HL-60 (cell line): ENCODE measurements at regions not wholly inside any gene's neighbourhood (a gene's known extent, or its start where the extent isn't known, plus 50 kb on each side); places are given as distances from the start of the nearest gene placed in this dataset.

Experiments
- DNase-seq, 2 experiments: peaks; one replicate each; pipeline ENCODE4 v3.0.0-alpha.2; 2010 to 2020; ENCODE audit warnings: low read depth in 1 of 2, low spot score in 1 of 2
- H3K27ac ChIP-seq: fragments of 250-450 bp; sonication (Bioruptor Pico); replicated peaks from 2 replicates; pipeline ENCODE4 v1.5.1; 2020; ENCODE audit warnings: mild to moderate bottlenecking, moderate library complexity
- H3K27me3 ChIP-seq: fragments of 250-450 bp; sonication (Bioruptor Pico); 2 replicates; pipeline ENCODE4 v1.5.1; 2021; ENCODE audit warnings: mild to moderate bottlenecking, moderate library complexity; ENCODE audit not compliant: insufficient read depth, poor library complexity, severe bottlenecking
- H3K4me3 ChIP-seq: replicated peaks from 2 replicates; pipeline ENCODE4 v1.5.1; 2011; ENCODE audit warnings: mild to moderate bottlenecking, control low read depth, low read length; ENCODE audit not compliant: insufficient read depth
- GABPA ChIP-seq: IDR thresholded peaks from 2 replicates; pipeline ENCODE4 v1.6.1; 2012; ENCODE audit warnings: low read depth
- POLR2AphosphoS5 ChIP-seq: IDR thresholded peaks from 2 replicates; pipeline ENCODE4 v1.6.1; 2012; ENCODE audit warnings: low read depth
- SPI1 ChIP-seq: IDR thresholded peaks from 2 replicates; pipeline ENCODE4 v1.6.1; 2012; ENCODE audit warnings: low read depth, mild to moderate bottlenecking, borderline replicate concordance
- TF ChIP-seq, protein P1 (sequence below): IDR thresholded peaks from 2 replicates; pipeline ENCODE4 v1.6.1; 2012; ENCODE audit warnings: low read depth; ENCODE audit not compliant: insufficient replicate concordance
- TF ChIP-seq, protein P2 (sequence below): IDR thresholded peaks from one replicate; pipeline ENCODE4 v1.5.1; 2011; ENCODE audit warnings: low read length, control low read depth, inconsistent platforms; ENCODE audit not compliant: insufficient read depth

DNA sequence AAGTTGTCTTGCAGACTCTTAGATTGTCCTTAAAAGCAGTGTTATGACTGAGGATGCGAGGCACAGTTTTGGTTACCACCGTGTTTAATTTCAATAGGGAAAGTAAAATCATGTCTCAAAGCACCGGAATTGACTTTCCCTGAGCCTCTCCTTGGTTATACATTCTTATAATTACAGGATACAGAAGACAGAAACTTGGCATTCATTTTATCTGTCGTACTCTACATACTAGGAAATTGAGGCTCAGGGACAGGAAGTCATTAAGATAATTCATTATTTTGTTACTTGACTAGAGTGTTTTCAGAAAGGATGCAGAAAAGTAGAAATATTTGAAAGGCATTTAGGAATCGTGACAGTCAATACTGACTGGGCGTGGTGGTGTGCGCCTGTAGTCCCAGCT lies 54.0 kb upstream of the SPATA31D4 start:
- no peak for DNase-seq
- Histone ChIP-seq H3K4me3 (no peak overlapping the region), H3K27ac (no peak overlapping the region), H3K27me3 (no peaks in the 10 kb centered on the region)
- TF ChIP-seq, protein P1, sequence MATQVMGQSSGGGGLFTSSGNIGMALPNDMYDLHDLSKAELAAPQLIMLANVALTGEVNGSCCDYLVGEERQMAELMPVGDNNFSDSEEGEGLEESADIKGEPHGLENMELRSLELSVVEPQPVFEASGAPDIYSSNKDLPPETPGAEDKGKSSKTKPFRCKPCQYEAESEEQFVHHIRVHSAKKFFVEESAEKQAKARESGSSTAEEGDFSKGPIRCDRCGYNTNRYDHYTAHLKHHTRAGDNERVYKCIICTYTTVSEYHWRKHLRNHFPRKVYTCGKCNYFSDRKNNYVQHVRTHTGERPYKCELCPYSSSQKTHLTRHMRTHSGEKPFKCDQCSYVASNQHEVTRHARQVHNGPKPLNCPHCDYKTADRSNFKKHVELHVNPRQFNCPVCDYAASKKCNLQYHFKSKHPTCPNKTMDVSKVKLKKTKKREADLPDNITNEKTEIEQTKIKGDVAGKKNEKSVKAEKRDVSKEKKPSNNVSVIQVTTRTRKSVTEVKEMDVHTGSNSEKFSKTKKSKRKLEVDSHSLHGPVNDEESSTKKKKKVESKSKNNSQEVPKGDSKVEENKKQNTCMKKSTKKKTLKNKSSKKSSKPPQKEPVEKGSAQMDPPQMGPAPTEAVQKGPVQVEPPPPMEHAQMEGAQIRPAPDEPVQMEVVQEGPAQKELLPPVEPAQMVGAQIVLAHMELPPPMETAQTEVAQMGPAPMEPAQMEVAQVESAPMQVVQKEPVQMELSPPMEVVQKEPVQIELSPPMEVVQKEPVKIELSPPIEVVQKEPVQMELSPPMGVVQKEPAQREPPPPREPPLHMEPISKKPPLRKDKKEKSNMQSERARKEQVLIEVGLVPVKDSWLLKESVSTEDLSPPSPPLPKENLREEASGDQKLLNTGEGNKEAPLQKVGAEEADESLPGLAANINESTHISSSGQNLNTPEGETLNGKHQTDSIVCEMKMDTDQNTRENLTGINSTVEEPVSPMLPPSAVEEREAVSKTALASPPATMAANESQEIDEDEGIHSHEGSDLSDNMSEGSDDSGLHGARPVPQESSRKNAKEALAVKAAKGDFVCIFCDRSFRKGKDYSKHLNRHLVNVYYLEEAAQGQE, result no peak
- TF ChIP-seq GABPA (no peak), POLR2AphosphoS5 (no peak), SPI1 (no peak)
- TF ChIP-seq, protein P2, sequence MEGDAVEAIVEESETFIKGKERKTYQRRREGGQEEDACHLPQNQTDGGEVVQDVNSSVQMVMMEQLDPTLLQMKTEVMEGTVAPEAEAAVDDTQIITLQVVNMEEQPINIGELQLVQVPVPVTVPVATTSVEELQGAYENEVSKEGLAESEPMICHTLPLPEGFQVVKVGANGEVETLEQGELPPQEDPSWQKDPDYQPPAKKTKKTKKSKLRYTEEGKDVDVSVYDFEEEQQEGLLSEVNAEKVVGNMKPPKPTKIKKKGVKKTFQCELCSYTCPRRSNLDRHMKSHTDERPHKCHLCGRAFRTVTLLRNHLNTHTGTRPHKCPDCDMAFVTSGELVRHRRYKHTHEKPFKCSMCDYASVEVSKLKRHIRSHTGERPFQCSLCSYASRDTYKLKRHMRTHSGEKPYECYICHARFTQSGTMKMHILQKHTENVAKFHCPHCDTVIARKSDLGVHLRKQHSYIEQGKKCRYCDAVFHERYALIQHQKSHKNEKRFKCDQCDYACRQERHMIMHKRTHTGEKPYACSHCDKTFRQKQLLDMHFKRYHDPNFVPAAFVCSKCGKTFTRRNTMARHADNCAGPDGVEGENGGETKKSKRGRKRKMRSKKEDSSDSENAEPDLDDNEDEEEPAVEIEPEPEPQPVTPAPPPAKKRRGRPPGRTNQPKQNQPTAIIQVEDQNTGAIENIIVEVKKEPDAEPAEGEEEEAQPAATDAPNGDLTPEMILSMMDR, result no peak

DNA sequence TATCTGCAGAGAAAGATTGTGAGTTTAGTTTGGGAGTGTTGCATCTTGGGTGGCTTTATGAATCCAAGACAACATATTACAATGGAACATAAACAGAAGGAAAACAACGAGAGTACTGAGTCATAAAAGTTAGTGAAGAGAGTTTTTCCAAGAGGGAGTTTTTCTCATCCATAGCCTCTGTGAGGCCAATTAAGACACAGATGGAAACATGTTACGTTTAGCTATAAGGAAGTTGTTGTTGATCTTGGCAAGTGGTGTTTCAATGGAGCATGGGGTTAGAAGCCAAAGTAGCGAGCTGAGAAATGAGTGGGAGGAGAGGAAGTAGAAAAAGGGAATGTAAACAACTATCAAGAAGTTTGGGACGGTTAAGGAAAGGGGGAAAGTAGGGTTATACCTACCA lies 53.3 kb upstream of the SPATA31D4 start:
- no peak for DNase-seq
- Histone ChIP-seq H3K4me3 (no peak overlapping the region), H3K27ac (no peak overlapping the region), H3K27me3 (no peaks in the 10 kb centered on the region)
- TF ChIP-seq, protein P2, result no peak
- TF ChIP-seq SPI1, result no peak
- no peak for TF ChIP-seq GABPA
- TF ChIP-seq, protein P1, result no peak
- TF ChIP-seq POLR2AphosphoS5, result no peak

DNA sequence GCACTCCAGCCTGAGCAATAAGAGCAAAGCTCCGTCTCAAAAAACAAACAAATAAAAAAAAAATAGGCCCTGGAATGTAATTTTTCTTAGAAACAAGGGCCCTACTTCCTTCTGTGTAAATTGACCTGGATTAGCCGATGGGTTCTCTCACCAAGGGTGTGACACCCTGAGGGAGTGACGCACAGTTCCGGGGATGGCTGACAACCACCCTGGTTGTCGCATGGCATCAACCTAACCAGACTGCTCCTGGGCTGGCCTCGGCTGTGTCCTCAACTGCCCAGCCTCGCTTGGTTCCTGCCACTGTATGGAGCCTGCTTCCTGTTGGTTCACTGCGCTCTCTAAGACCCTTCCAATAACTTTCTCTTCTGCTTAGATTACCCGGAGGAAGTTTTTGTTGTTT lies 51.2 kb upstream of the SPATA31D4 start:
- TF ChIP-seq POLR2AphosphoS5 (no peak), SPI1 (no peak), GABPA (no peak)
- TF ChIP-seq, protein P2, result no peak
- TF ChIP-seq, protein P1, result no peak
- DNase-seq, result no peak
- Histone ChIP-seq H3K27me3 (no peaks in the 10 kb centered on the region), H3K4me3 (no peak overlapping the region), H3K27ac (no peak overlapping the region)
